Keratinocyte (primary cell): ENCODE measurements at regions not wholly inside any gene's neighbourhood (a gene's known extent, or its start where the extent isn't known, plus 50 kb on each side); places are given as distances from the start of the nearest gene placed in this dataset.

Experiments used
- DNase-seq: peaks from one replicate; pipeline ENCODE4 v3.0.0-alpha.2; 2011; ENCODE audit warnings: low read depth, missing footprints, low spot score
- FAIRE-seq: peaks from 2 replicates; lab custom pipeline; 2011; peaks lifted over from hg19 to GRCh38; lab: Jason Lieb, UNC
- H2AFZ ChIP-seq: 2 replicates; pipeline ENCODE4 v1.6.0; 2012; ENCODE audit warnings: low read length, control low read depth, inconsistent platforms; ENCODE audit not compliant: control insufficient read depth
- H3K27ac ChIP-seq: 2 replicates; pipeline ENCODE4 v1.5.1; 2011; ENCODE audit warnings: low read length; ENCODE audit not compliant: control insufficient read depth, insufficient read depth
- H3K27me3 ChIP-seq: 3 replicates; pipeline ENCODE4 v1.6.0; 2011; ENCODE audit warnings: low read length; ENCODE audit not compliant: control insufficient read depth, insufficient read depth; ENCODE audit errors: extremely low read depth
- H3K36me3 ChIP-seq, 2 experiments: 2 replicates in 1 of 2; 3 replicates in 1 of 2; pipeline ENCODE4 v1.5.1; 2011; ENCODE audit warnings: low read length in 2 of 2, mild to moderate bottlenecking in 1 of 2; ENCODE audit not compliant: control insufficient read depth in 2 of 2, insufficient read depth in 2 of 2; ENCODE audit errors: extremely low read depth in 1 of 2
- H3K4me1 ChIP-seq: 3 replicates; pipeline ENCODE4 v1.5.1; 2011; ENCODE audit warnings: low read length; ENCODE audit not compliant: control insufficient read depth, insufficient read depth; ENCODE audit errors: extremely low read depth
- H3K4me2 ChIP-seq: 3 replicates; pipeline ENCODE4 v1.6.0; 2011; ENCODE audit warnings: low read depth, low read length; ENCODE audit not compliant: control insufficient read depth, insufficient read depth; ENCODE audit errors: extremely low read depth
- H3K4me3 ChIP-seq, 3 experiments: fragments of 200-600 bp in 1 of 3; sonication (generic) in 1 of 3; 2 replicates in 2 of 3; 3 replicates in 1 of 3; pipeline ENCODE4 v1.5.1; 2011 to 2016; ENCODE audit warnings: low read length in 3 of 3, mild to moderate bottlenecking in 3 of 3, control low read depth in 2 of 3, inconsistent platforms in 1 of 3, low read depth in 1 of 3, mixed read lengths in 1 of 3, mixed run types in 1 of 3, moderate library complexity in 1 of 3; ENCODE audit not compliant: control insufficient read depth in 2 of 3, insufficient read depth in 2 of 3; ENCODE audit errors: extremely low read depth in 1 of 3
- H3K79me2 ChIP-seq: 2 replicates; pipeline ENCODE4 v1.6.0; 2012; ENCODE audit warnings: low read length; ENCODE audit not compliant: control insufficient read depth, insufficient read depth
- H3K9ac ChIP-seq: 3 replicates; pipeline ENCODE4 v1.6.0; 2011; ENCODE audit warnings: low read length; ENCODE audit not compliant: control insufficient read depth, insufficient read depth; ENCODE audit errors: extremely low read depth
- H3K9me1 ChIP-seq: 3 replicates; pipeline ENCODE4 v1.6.0; 2011; ENCODE audit warnings: low read length; ENCODE audit not compliant: control insufficient read depth, insufficient read depth; ENCODE audit errors: extremely low read depth
- H3K9me3 ChIP-seq: 2 replicates; pipeline ENCODE4 v1.5.1; 2012; ENCODE audit warnings: low read depth, low read length; ENCODE audit not compliant: control insufficient read depth
- H4K20me1 ChIP-seq: 3 replicates; pipeline ENCODE4 v1.6.0; 2011; ENCODE audit warnings: low read length; ENCODE audit not compliant: control insufficient read depth, insufficient read depth; ENCODE audit errors: extremely low read depth
- CTCF ChIP-seq, 3 experiments: IDR thresholded peaks in 1 of 3; conservative IDR thresholded peaks in 1 of 3; optimal IDR thresholded peaks in 1 of 3; 2 replicates in 2 of 3; 3 replicates in 1 of 3; pipeline versions ENCODE3 to v1.5.1; 2011; ENCODE audit warnings: low read length in 3 of 3, mild to moderate bottlenecking in 3 of 3, moderate library complexity in 2 of 3, control low read depth in 1 of 3, inconsistent platforms in 1 of 3; ENCODE audit not compliant: insufficient read depth in 2 of 3; ENCODE audit errors: extremely low read depth in 1 of 3
- EZH2 ChIP-seq: IDR thresholded peaks from one replicate; pipeline ENCODE4 v1.6.1; 2012; ENCODE audit warnings: inconsistent platforms, mild to moderate bottlenecking, low read length, moderate library complexity
- dilution Hi-C: fragments of 300-500 bp; cut with MboI; formaldehyde crosslinking; loops from one replicate; pipeline ENCODE4 v1.7.0; 2020; ENCODE audit warnings: low sequenced_read_pairs; ENCODE audit not compliant: extremely low pct_ligation_motif_present

- Histone ChIP-seq H3K4me2 (no peak overlapping the region), H3K27me3 (no peaks in the 10 kb centered on the region), H3K79me2 (no peaks in the 10 kb centered on the region), H3K4me3 (no peak overlapping the region), H3K27ac (no peak overlapping the region), H3K9me1 (no peaks in the 10 kb centered on the region), H2AFZ (no peak overlapping the region), H3K36me3 (no peaks in the 10 kb centered on the region), H3K9ac (no peak overlapping the region), H3K9me3 (no peaks in the 10 kb centered on the region), H3K4me1 (no peaks in the 10 kb centered on the region), H4K20me1 (no peaks in the 10 kb centered on the region)
- TF ChIP-seq EZH2: no peak
- no peak for TF ChIP-seq CTCF (optimal IDR thresholded peaks at IDR 0.05 in 1 of 3, IDR thresholded peaks at IDR 0.05 in 1 of 3, conservative IDR thresholded peaks at IDR 0.05 in 1 of 3; ENCODE audit: extremely low read depth in 1 of 3, insufficient read depth in 2 of 3, low read length in 3 of 3)
- dilution Hi-C loops: no loop called here
- FAIRE-seq: no peak
- DNase-seq: no peak
Measured at GRCh38 chr10:35813219-35813618, 171.1 kb upstream of the FZD8 start.

- Histone ChIP-seq H3K4me3 (no peak overlapping the region), H2AFZ (no peak overlapping the region), H3K4me2 (no peak overlapping the region), H3K79me2 (no peaks in the 10 kb centered on the region), H3K9me1 (no peaks in the 10 kb centered on the region), H3K4me1 (no peaks in the 10 kb centered on the region), H4K20me1 (no peaks in the 10 kb centered on the region), H3K36me3 (no peaks in the 10 kb centered on the region), H3K9me3 (no peaks in the 10 kb centered on the region), H3K27me3 (no peaks in the 10 kb centered on the region), H3K9ac (no peak overlapping the region), H3K27ac (no peak overlapping the region)
- TF ChIP-seq EZH2 (no peak), CTCF (optimal IDR thresholded peaks at IDR 0.05 in 1 of 3, IDR thresholded peaks at IDR 0.05 in 1 of 3, conservative IDR thresholded peaks at IDR 0.05 in 1 of 3; ENCODE audit: extremely low read depth in 1 of 3, insufficient read depth in 2 of 3, low read length in 3 of 3) (no peak)
- no peak for DNase-seq
- FAIRE-seq: no peak
- dilution Hi-C loops: no loop called here
Measured at GRCh38 chr10:35808344-35808743, 166.2 kb upstream of the FZD8 start.
